GM19240 (cell line): ENCODE measurements at regions not wholly inside any gene's neighbourhood (a gene's known extent, or its start where the extent isn't known, plus 50 kb on each side); places are given as distances from the start of the nearest gene placed in this dataset.
"Not testable (repeated sequence)": the region's sequence is repeated elsewhere in the genome, so short reads cannot be mapped to it uniquely, and the experiment has no call there.

Experiments used
- DNase-seq: peaks from one replicate; pipeline ENCODE4 v3.0.0; 2011; ENCODE audit warnings: low spot score; ENCODE audit not compliant: insufficient read length

DNA sequence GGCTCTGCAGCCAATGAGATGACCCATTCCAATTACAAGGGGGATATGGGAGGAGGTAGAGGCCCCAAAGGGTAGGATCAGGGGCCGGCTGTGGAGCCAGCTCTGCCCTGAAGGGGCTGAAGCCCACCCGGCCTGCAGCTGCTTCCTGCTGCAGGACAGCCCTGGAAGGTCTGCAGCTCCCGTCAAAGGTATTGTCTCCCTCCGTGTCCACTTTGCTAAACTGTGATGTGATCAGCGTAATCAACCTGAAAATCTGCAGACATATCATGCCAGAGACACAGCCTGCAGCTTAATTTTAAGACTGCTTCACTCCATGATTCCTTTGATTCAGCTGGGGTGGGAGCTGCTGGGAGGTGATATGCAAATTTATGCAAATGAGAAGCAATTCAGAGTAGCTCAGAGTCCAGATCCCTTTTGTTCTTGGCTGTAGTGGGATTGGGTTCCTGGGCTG lies 90.7 kb downstream of the GADD45G start:
- DNase-seq: no peak

DNA sequence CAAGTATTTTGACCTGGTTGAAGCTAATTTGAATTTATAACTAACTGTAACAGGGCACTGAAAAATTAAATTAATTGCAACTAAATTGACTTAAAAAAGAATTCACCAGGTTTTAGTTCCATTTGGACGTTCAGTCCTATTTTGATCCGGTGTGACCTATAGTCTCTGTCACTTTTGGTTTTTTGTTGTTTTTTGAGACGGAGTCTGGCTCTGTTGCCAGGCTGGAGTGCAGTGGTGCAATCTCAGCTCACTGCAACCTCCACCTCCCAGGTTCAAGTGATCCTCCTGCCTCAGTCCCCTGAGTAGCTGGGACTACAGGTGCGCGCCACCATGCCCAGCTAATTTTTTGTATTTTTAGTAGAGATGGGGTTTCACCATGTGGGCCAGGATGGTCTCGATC lies 91.2 kb downstream of the GADD45G start:
- not testable (repeated sequence) for DNase-seq

DNA sequence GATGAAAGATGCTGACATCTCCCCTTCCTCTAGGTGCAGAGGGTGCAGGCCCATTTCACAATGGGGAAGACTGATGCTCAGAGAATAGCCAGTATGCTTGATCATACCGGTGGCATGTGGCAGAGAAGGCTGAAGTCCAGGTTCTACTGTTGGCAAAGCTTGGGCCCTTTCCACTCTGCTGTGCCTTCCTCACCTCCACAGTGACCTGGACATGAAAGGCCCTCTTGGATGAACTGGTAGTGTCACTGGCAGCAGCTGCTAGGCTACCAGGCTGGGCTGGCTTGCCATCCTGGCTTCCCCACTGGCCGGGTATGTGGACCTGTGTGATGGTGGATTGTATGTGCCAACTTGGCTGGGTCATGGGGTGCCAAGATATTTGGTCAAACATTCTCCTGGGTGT lies 92.0 kb downstream of the GADD45G start:
- DNase-seq: no peak

DNA sequence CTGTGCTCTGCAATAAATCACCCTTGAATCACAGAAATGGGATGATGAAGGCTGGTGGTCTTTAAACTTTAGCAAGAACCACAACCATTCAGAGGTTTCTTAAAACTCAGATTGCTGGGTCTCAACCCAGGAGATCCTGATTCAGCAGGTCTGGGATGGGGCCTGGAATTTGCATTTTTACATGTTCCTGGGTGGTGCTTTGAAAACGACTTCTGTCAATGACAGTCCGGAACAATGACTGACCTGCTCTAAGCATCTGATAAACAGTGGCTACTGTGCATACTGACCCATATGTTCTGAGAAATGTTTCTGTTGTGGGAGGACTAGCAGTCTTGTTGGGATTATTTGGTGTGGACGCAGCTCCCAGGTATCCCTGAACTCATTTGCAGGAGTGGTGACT lies 92.7 kb downstream of the GADD45G start:
- no peak for DNase-seq

DNA sequence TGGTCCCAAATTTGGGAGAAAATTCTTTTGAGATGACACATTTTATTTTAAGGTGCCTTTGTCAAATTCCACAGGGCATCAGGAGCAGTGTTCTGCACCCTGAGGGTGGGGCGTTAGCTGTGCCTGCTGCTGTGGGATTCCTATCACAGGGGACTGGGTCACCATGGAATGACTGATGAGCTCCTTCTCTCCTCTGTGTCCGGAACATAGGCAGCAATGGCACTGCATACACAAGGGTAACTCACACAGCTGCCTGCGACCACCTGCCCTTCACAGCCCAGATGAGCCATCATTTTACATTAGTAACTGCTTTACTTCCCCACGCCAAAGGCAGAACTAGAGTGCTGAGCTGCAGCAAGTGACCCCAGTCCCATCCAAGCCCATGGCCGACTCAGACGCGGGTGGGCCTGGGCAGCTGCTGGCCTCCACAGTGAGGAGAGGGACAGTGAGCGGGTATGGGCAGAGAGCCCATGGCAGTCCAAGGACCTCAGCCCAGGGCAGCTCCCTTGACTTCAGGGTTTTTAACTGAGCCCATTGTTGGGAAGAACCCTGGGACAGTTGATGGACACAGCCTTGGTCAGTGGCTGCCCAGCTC lies 93.7 kb downstream of the GADD45G start:
- no peak for DNase-seq

DNA sequence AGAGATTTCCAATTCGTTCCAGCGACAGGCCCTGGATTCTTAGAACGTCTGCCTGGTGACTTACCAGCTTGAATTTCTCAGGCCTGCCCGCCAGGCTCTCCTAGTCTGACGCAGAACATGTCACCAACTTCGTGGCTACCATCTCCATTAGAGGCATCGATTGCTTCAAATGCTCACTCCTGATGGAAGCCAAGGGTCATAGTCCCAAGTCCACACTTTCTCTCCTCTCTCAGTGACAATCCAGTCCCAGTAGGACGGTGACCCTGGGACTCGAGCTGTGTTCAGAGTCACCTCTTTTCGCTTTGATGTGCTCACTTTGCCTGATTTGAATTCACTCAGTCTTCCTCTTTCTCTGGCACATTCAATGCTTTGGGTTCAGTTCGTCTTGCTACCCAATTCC lies 94.8 kb downstream of the GADD45G start:
- no peak for DNase-seq

DNA sequence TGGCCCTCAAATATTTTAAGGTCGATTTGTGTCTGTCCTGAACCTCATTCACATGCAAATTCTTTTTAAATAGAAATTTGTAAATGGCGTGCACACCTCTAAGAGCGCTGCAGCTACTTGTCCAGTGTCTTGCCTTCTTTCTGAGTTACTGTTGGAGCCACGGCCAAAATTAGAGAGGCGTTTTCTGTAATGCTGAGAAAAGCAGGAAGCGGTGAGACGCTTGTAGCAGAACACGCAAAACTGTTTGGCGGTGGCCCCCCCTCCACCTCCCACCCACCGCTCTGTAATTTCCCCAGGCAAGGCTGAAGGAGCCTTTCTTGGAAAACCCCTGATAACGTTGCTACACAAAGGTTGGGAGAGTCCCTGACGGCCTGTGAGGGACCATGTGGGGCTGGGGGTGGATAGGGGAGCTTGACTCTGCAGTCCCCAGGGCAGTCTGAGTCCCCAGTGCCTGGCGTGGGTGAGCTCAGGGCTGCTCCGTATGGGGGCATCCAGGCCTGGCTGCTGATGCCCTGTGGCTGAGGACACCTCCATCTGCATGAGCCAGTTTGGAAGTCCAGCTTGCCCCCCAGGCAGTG lies 96.5 kb downstream of the GADD45G start:
- peak; percentile 55 for DNase-seq

DNA sequence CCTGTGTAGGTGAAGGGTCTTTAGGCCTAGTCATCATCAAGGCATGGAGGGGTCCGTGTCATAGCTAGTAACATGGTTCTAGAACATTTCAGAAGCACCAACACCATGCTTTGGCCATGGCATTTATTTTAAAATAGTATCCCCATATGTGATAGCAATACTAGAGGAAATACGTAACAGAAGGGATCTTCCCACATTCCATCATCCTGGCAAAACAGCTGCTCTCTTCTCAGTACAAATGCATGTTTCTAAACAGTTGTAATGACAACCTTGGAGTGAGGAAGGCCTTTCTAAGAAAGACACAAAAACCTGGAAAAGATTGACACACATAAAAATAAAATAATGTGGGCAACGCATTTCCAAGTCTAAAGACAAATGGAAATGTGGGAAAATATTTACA lies 97.6 kb downstream of the GADD45G start:
- DNase-seq: no peak

DNA sequence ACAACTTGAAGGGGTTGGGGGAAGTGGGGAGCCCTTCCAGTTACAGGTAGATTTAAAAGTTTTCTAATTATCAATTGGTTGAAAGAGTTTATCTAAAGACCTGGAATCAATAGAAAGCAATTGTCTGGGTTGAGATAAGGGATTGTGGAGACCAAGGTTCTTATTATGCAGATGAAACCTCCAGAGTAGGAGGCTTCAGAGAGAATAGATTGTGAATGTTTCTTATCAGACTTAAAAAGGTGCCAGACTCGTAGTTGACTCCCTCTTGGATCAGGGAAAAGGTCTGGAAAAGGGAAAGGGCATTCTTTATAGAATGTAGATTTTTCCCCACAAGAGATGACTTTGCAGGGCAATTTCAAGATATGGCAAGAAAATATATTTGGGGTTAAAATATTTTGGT lies 100.8 kb downstream of the GADD45G start:
- no peak for DNase-seq

DNA sequence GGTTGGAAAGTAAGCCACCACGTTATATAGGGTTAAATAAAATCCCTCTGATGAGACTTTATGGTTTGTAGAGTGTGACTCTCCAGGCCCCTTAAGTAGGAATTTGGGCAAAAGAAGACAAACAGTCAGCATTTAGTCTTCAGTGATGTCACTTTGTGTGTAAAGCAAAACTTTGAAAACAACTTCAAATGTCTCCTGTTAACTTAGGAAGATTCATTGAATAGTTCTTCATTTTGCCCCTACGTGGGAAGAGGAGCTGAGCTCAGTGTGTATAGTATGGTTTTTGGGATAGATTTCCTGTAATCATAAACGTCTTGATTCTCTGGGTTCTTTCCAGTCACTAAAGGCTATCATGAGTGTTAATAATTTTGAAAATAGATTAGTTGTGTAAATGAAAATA lies 101.3 kb downstream of the GADD45G start:
- DNase-seq: no peak

DNA sequence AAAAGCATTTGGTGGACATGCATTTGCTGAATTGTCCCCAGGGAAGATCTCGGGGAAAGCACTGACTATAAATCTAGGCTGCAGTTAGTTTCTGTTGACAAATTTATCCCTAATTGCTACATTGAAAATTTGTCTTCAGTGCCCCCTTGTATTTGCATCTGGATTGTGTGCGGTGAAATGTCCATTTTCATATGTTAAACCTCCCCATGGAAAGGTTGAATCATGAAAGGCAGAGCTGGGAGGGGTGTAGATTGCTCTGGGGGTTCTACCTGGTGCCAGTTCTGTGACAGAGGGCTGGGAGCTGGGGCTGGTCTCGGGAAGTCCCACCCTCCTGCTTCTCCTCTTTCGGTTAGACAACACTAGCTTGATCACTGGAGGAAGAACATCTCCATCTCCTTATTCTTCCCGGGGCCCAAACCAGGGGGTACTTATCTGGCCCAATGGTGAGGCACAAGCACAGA lies 101.9 kb downstream of the GADD45G start:
- no peak for DNase-seq

DNA sequence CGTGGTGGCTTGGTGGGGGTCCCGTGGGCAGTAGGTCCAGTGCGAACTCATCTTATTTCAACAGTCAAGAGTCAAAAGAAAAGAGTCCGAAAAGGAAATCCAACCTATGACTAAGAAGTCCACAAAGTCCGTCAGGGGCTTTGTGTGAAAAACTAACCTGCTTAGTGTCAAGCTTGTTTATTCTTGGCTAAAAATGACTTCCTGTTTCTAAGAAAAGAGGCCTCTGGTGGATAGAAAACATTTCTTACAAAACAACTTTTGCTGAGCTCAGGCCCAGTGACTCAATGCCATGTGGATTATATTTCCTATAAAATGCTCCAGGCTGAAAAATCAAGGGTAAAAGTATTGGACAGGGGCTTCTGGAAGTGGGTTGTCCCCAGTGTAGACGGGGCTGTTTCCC lies 105.9 kb downstream of the GADD45G start:
- DNase-seq: no peak

DNA sequence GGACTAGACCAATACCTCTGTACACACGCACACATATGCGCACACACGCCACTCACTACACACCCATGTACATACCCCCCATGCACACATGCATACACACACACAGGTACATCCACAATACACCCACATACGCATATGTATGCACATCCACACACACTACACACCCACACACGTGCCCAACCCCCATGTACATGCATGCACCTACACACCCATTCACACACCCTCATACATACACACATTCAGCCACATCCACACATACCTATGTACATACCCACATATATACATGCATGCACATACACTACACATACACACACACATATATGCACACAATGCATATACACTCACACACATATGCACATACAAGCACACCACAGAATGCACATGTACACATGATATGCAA lies 107.1 kb downstream of the GADD45G start:
- DNase-seq: no peak

DNA sequence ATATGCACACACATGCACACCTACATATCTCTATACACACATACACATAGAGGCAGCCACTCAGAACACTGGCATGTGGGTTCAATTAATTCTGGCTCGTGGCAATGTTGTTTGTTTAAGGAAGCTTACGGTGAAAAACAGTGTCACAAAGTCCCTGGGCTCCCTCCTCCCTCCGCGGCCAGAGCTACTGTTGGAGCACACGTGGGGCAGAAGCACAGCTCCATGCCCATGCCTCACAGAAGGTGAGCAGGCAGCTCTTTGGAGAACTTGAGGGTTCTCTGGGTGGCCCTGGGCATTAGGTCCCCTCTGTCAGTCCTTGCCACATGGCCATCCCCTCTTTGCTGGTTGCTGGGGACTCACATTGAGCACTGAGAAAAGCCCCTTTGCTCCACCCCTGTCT lies 107.5 kb downstream of the GADD45G start:
- DNase-seq: no peak

DNA sequence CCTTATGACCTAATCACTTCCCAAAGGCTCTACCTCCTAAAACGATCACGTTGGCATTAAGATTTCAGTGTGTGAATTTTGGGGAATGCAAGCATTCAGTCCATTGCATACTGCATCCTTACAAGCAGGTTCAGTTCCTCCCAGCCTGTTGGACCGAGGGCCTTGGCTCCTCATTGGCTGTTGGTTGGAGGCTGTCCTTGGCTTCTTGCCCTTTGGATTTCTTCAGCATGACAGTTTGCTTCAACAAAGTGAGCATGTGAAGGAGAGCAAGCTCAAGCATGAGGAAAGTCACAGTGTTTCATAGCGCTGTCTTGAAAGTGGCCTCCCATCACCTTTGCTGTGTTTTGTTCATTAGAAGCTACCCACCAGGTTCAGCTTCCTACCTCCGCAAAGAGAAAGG lies 109.5 kb downstream of the GADD45G start:
- DNase-seq: no peak

DNA sequence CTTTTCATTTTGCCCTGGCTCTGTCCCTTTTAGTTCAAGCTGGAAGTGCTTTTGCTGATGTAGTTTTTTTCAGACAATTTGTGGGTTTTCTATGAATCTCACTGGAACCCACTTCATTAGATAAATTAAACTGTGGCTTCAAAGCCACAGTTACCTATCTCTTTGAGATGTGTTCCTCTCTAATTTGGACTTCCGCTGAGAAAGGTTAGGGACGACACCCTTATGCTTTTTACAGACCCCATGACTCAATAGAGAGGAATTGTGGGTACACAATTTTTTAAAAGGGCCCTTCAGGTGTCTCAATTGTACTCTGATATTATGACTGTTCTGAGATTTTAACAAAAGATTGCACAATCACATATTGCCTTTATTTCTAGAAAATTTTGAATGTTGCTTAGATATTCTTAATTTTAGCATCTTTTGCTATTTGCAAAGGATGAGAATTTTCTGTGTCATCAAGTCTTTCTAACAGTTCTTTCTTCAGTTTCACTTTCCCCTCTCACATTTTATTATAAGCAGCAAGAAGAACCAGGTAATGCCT lies 110.6 kb downstream of the GADD45G start:
- DNase-seq: no peak

DNA sequence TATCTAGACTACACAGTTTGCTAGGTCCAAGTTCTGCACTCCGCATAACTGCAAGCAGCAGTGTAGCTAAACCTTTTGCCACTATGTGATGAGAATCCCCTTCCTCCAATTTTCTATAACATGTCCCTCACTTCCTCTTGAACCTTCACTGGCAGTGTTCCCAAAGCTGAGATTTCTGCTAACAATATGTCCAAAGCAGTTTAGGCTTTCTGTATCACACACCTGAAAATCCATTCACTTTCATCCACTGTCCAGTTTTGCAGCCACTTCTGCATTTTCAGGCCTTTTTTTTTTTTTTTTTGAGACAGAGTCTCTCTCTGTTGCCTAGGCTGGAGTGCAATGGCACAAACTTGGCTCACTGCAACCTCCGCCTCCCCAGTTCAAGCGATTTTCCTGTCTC lies 111.1 kb downstream of the GADD45G start:
- no peak for DNase-seq

DNA sequence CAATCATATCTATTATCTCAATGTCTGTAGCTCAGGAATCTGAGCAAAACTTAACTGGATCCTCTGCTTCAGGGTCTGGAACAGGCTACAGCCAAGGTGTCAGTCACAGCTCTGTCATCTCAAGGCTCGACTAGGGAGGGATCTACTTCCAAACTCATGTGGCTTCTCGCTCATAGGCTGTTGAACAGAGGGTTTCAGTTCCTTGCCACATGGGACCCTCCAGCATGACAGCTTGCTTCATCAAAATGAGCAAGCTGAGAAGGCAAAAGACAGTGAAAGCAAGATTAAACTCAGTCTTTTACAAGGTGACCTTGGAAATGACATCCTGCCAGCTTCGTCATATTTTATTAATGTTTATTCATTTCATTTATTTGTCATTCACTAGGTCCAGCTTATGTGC lies 111.7 kb downstream of the GADD45G start:
- no peak for DNase-seq

DNA sequence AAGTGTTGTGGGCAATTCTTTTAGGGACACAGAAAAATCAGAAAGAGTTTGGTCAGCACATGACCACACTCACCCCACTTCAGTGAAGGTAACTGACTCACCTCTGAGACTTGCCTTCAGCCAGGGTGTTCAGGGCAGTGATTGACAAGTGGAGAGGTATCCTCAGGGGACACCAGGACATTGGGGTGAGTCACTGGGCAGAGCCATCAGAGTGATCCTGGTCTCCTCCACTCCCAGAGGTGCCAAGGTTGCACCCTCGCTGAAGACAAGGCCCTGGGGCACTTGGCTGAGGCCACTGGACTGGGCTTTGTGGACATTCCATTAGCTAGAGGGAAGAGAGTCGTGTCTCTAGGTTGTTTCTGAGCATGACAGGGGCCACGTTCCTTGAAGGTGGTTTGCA lies 113.4 kb downstream of the GADD45G start:
- DNase-seq: no peak

DNA sequence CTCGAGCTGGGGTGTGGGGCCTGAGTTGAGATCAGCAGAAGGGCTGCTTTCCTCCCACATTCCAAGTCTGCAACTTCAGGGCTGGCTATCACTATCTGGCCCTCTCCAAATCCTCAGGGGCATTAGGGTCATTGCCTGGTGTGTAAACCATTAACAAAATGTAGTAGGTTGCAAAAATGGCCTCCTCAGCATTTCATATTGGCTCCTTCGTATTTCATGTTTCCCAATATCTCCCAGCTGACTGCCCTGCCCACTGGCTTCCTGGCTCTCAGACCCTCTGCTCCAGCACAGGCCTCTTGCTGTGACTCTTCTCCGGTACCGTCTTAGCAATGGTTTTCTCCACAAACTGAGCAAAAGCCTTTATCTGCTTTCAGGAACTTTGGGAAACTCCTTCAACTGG lies 113.8 kb downstream of the GADD45G start:
- DNase-seq: no peak

DNA sequence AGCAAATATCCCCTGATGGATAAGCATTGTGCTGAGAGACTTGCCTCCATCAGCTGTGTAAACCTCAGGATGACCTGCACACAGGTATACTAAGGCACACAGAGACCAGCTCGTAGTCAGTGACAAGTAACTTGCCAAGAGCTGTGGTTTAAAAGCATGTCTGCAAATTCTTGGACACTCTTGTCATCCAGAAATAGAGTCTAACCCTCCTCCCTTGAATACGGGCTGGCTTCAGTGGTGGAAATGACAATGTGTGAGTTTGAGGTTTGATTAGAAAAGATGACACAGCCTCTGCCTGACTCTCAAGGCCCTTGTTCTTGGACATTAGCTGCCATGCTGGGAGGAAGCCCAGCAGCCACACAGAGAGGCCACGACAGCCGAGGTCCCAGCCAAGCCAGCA lies 114.4 kb downstream of the GADD45G start:
- no peak for DNase-seq

DNA sequence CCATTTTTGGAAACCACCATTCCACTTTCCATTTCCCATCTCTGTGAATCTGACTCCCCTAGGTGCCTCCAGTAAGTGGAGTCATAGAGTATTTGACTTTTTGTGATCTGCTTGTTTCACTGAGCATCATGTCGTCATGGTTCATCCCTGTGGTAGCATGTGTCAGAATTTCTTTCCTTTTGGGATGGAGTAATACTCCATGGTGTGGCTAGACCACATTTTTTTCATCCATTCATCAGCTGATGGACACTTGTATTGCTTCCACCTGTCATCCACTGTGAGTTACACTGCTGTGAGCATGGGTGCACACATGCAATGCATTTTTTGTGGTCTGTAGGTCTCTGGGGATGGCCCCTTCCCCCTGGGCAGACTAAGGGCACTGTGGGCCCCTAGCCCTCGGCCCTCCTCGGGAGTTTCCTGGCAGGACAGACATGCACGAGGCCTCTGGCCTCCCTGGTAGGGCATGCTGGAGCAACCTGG lies 115.9 kb downstream of the GADD45G start:
- DNase-seq: no peak

DNA sequence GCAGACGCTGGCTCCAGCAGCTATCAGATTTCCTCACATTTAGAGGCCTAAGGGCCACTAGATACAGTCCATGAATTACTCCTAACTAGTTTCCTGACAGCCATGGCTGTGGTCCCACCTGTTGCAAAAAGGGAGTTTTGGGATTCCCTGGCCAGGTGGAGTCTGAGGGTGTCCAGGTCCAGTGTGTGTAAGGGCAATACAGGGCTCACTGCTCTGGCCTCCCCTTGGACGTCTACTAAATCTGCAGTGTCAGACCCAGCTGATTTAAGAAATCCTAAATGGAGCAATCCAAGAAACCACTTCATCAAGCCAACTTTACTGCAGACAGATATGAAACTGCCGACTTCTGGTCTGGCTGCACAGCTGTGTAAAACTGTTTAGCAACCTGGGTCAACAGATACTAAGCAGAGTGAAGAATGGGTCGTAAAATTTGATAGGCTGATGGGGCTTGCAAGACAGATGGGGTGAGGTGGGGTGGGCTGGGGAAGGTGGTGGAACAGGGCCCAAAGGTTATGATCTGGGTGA lies 116.4 kb downstream of the GADD45G start:
- DNase-seq: no peak
